Trophoblast cell (in vitro differentiated cells and primary cell): ENCODE measurements at regions not wholly inside any gene's neighbourhood (a gene's known extent, or its start where the extent isn't known, plus 50 kb on each side); places are given as distances from the start of the nearest gene placed in this dataset.

Experiments used
- DNase-seq, 2 donors: peaks; one replicate each; pipeline ENCODE4 v3.0.0-alpha.2; 2016
- H2AFZ ChIP-seq: 2 replicates; pipeline ENCODE4 v1.6.1; 2013; ENCODE audit warnings: low read length, moderate library complexity, mild to moderate bottlenecking; ENCODE audit not compliant: insufficient read depth, poor library complexity
- H2AK5ac ChIP-seq: 2 replicates; pipeline ENCODE4 v1.6.1; 2013; ENCODE audit warnings: mild to moderate bottlenecking, low read length
- H2BK120ac ChIP-seq: 2 replicates; pipeline ENCODE4 v1.6.1; 2013; ENCODE audit warnings: low read length, mild to moderate bottlenecking, moderate library complexity; ENCODE audit not compliant: insufficient read depth, poor library complexity
- H2BK12ac ChIP-seq: 2 replicates; pipeline ENCODE4 v1.6.1; 2013; ENCODE audit warnings: mild to moderate bottlenecking, low read length, moderate library complexity
- H2BK5ac ChIP-seq: 2 replicates; pipeline ENCODE4 v1.6.1; 2013; ENCODE audit warnings: low read length, low read depth, moderate library complexity, mild to moderate bottlenecking; ENCODE audit not compliant: poor library complexity
- H3K14ac ChIP-seq: 2 replicates; pipeline ENCODE4 v1.6.1; 2013; ENCODE audit warnings: mild to moderate bottlenecking, low read length
- H3K18ac ChIP-seq: 2 replicates; pipeline ENCODE4 v1.6.1; 2013; ENCODE audit warnings: mild to moderate bottlenecking, low read length
- H3K23ac ChIP-seq: 2 replicates; pipeline ENCODE4 v1.6.1; 2013; ENCODE audit warnings: low read length
- H3K27ac ChIP-seq: 2 replicates; pipeline ENCODE4 v1.5.1; 2013; ENCODE audit warnings: low read depth, mild to moderate bottlenecking, inconsistent platforms, low read length, moderate library complexity
- H3K27me3 ChIP-seq: 2 replicates; pipeline ENCODE4 v1.6.1; 2013; ENCODE audit warnings: inconsistent platforms, mild to moderate bottlenecking, low read length, moderate library complexity; ENCODE audit not compliant: insufficient read depth
- H3K36me3 ChIP-seq, 2 experiments: 1 replicate in 1 of 2; 2 replicates in 1 of 2; pipeline ENCODE4 v1.6.1; 2013; ENCODE audit warnings: low read length in 2 of 2, mild to moderate bottlenecking in 2 of 2, moderate library complexity in 1 of 2; ENCODE audit not compliant: insufficient read depth in 2 of 2, control insufficient read depth in 1 of 2
- H3K4ac ChIP-seq: 2 replicates; pipeline ENCODE4 v1.6.1; 2013; ENCODE audit warnings: low read depth, mild to moderate bottlenecking, low read length, moderate library complexity
- H3K4me1 ChIP-seq, 2 experiments: 1 replicate in 1 of 2; 2 replicates in 1 of 2; pipeline ENCODE4 v1.6.1; 2013; ENCODE audit warnings: low read length in 2 of 2, mild to moderate bottlenecking in 2 of 2, moderate library complexity in 1 of 2; ENCODE audit not compliant: insufficient read depth in 2 of 2, control insufficient read depth in 1 of 2
- H3K4me2 ChIP-seq: 2 replicates; pipeline ENCODE4 v1.6.1; 2013; ENCODE audit warnings: inconsistent platforms, mild to moderate bottlenecking, low read length, moderate library complexity
- H3K4me3 ChIP-seq: 2 replicates; pipeline ENCODE4 v1.5.1; 2013; ENCODE audit warnings: mild to moderate bottlenecking, low read depth, low read length, inconsistent platforms
- H3K79me1 ChIP-seq: one replicate; pipeline ENCODE4 v1.6.1; 2013; ENCODE audit warnings: low read length
- H3K79me2 ChIP-seq: 2 replicates; pipeline ENCODE4 v1.6.1; 2013; ENCODE audit warnings: low read length, mild to moderate bottlenecking; ENCODE audit not compliant: control insufficient read depth, insufficient read depth, poor library complexity
- H3K9ac ChIP-seq: 2 replicates; pipeline ENCODE4 v1.6.1; 2013; ENCODE audit warnings: mild to moderate bottlenecking, low read length
- H3K9me3 ChIP-seq: 2 replicates; pipeline ENCODE4 v1.6.1; 2013; ENCODE audit warnings: low read depth, mild to moderate bottlenecking, control low read depth, inconsistent platforms, low read length; ENCODE audit not compliant: insufficient read depth
- H4K12ac ChIP-seq: 2 replicates; pipeline ENCODE4 v1.6.1; 2013; ENCODE audit warnings: low read depth, mild to moderate bottlenecking, low read length, moderate library complexity
- H4K8ac ChIP-seq: 2 replicates; pipeline ENCODE4 v1.6.1; 2013; ENCODE audit warnings: low read depth, mild to moderate bottlenecking, low read length, moderate library complexity
- H4K91ac ChIP-seq: one replicate; pipeline ENCODE4 v1.6.1; 2013; ENCODE audit warnings: low read depth, mild to moderate bottlenecking, low read length, moderate library complexity
- WGBS: extraction: QIAGEN DNeasy Blood & Tissue Kit; methylation state at CpG from one replicate; pipeline ENCODE4 v1.1.7; 2013; ENCODE audit warnings: missing lambda C conversion rate; ENCODE audit not compliant: insufficient read length, insufficient coverage; ENCODE audit errors: extremely low coverage; 5-methylcytosine and 5-hydroxymethylcytosine counted together

GRCh38 chr3:94226078-94226477 lies 163.2 kb downstream of the NSUN3 start:
- Histone ChIP-seq H3K79me2 (no peaks in the 10 kb centered on the region), H3K9ac (no peak overlapping the region), H2BK5ac (no peak overlapping the region), H4K12ac (no peak overlapping the region), H3K23ac (no peak overlapping the region), H3K4me3 (no peak overlapping the region), H3K4me1 (no peaks in the 10 kb centered on the region), H3K27me3 (no peaks in the 10 kb centered on the region), H3K4me2 (no peak overlapping the region), H3K14ac (no peak overlapping the region), H3K79me1 (no peaks in the 10 kb centered on the region), H3K4ac (no peak overlapping the region), H2BK12ac (no peak overlapping the region), H2AFZ (no peak overlapping the region), H2AK5ac (no peak overlapping the region), H4K8ac (no peak overlapping the region), H2BK120ac (no peak overlapping the region), H3K9me3 (no peaks in the 10 kb centered on the region), H3K18ac (no peak overlapping the region), H3K36me3 (no peaks in the 10 kb centered on the region), H4K91ac (no peak overlapping the region), H3K27ac (no peak overlapping the region)
- no peak for DNase-seq
- no CpG with 5 or more reads among the region's 4 CpGs for WGBS

GRCh38 chr3:94232921-94233320 lies 170.1 kb downstream of the NSUN3 start:
- Histone ChIP-seq H4K8ac (no peak overlapping the region), H3K18ac (no peak overlapping the region), H3K4ac (no peak overlapping the region), H3K4me2 (no peak overlapping the region), H2AFZ (no peak overlapping the region), H3K23ac (no peak overlapping the region), H2BK120ac (no peak overlapping the region), H3K27me3 (no peaks in the 10 kb centered on the region), H3K27ac (no peak overlapping the region), H3K79me2 (no peaks in the 10 kb centered on the region), H3K14ac (no peak overlapping the region), H4K12ac (no peak overlapping the region), H3K79me1 (no peaks in the 10 kb centered on the region), H3K9ac (no peak overlapping the region), H4K91ac (no peak overlapping the region), H3K4me1 (no peaks in the 10 kb centered on the region), H3K4me3 (no peak overlapping the region), H2BK5ac (no peak overlapping the region), H3K9me3 (no peaks in the 10 kb centered on the region), H2AK5ac (no peak overlapping the region), H2BK12ac (no peak overlapping the region), H3K36me3 (no peaks in the 10 kb centered on the region)
- DNase-seq = no peak
- WGBS = no CpG with 5 or more reads among the region's 3 CpGs

- H3K18ac ChIP-seq = no peak overlapping the region
- no peak overlapping the region for H2AK5ac ChIP-seq
- H3K9me3 ChIP-seq = no peaks in the 10 kb centered on the region
- H2BK12ac ChIP-seq = no peak overlapping the region
- no CpG with 5 or more reads among the region's 4 CpGs for WGBS
- H4K8ac ChIP-seq = no peak overlapping the region
- H3K9ac ChIP-seq = no peak overlapping the region
- H3K4me3 ChIP-seq = no peak overlapping the region
- H2BK120ac ChIP-seq = no peak overlapping the region
- H3K23ac ChIP-seq = no peak overlapping the region
- no peak overlapping the region for H2AFZ ChIP-seq
- no peaks in the 10 kb centered on the region for H3K79me1 ChIP-seq
- H3K4me1 ChIP-seq = no peaks in the 10 kb centered on the region
- no peak overlapping the region for H3K27ac ChIP-seq
- no peaks in the 10 kb centered on the region for H3K27me3 ChIP-seq
- H4K12ac ChIP-seq = no peak overlapping the region
- no peak overlapping the region for H3K4ac ChIP-seq
- H3K4me2 ChIP-seq = no peak overlapping the region
- H3K79me2 ChIP-seq = no peaks in the 10 kb centered on the region
- no peaks in the 10 kb centered on the region for H3K36me3 ChIP-seq
- peak in 1 of 2 donors; percentile 55 for DNase-seq
- no peak overlapping the region for H4K91ac ChIP-seq
- no peak overlapping the region for H2BK5ac ChIP-seq
- no peak overlapping the region for H3K14ac ChIP-seq
Observed at GRCh38 chr3:94234177-94234788, 171.4 kb downstream of the NSUN3 start.

GRCh38 chr3:94241986-94242385 lies 179.1 kb downstream of the NSUN3 start:
- Histone ChIP-seq H3K79me1 (no peaks in the 10 kb centered on the region), H3K4me1 (no peaks in the 10 kb centered on the region), H2BK12ac (no peak overlapping the region), H2BK120ac (no peak overlapping the region), H3K36me3 (no peaks in the 10 kb centered on the region), H3K27ac (no peak overlapping the region), H3K27me3 (no peaks in the 10 kb centered on the region), H3K4me2 (no peak overlapping the region), H4K8ac (no peak overlapping the region), H3K14ac (no peak overlapping the region), H2AFZ (no peak overlapping the region), H4K12ac (no peak overlapping the region), H3K18ac (no peak overlapping the region), H2AK5ac (no peak overlapping the region), H3K4ac (no peak overlapping the region), H3K9ac (no peak overlapping the region), H3K9me3 (no peaks in the 10 kb centered on the region), H3K79me2 (no peaks in the 10 kb centered on the region), H3K23ac (no peak overlapping the region), H4K91ac (no peak overlapping the region), H2BK5ac (no peak overlapping the region), H3K4me3 (no peak overlapping the region)
- DNase-seq = no peak
- WGBS = no CpG with 5 or more reads among the region's 3 CpGs
